PC-9 (cell line): ENCODE measurements at regions not wholly inside any gene's neighbourhood (a gene's known extent, or its start where the extent isn't known, plus 50 kb on each side); places are given as distances from the start of the nearest gene placed in this dataset.

ENCODE experiments used
- CTCF ChIP-seq: fragments of 200-600 bp; sonication (generic); conservative IDR thresholded peaks from 2 replicates; pipeline ENCODE4 v1.6.1; 2017; ENCODE audit warnings: mixed run types, antibody characterized with exemption, mild to moderate bottlenecking, moderate library complexity
- EZH2 ChIP-seq: fragments of 200-600 bp; sonication (generic); IDR thresholded peaks from 2 replicates; pipeline ENCODE4 v1.8.0; 2017; ENCODE audit warnings: antibody characterized with exemption, low read depth

- TF ChIP-seq EZH2: no peak
- no peak for TF ChIP-seq CTCF
Measured at GRCh38 chr20:19108155-19108554, 104.3 kb upstream of the SLC24A3 start.
